ENCODE measurements at regions not wholly inside any gene's neighbourhood (a gene's known extent, or its start where the extent isn't known, plus 50 kb on each side); places are given as distances from the start of the nearest gene placed in this dataset.

GRCh38 chr20:50298554-50299324 is 108.1 kb downstream of the CEBPB start:
- TF ChIP-seq, protein P1, sequence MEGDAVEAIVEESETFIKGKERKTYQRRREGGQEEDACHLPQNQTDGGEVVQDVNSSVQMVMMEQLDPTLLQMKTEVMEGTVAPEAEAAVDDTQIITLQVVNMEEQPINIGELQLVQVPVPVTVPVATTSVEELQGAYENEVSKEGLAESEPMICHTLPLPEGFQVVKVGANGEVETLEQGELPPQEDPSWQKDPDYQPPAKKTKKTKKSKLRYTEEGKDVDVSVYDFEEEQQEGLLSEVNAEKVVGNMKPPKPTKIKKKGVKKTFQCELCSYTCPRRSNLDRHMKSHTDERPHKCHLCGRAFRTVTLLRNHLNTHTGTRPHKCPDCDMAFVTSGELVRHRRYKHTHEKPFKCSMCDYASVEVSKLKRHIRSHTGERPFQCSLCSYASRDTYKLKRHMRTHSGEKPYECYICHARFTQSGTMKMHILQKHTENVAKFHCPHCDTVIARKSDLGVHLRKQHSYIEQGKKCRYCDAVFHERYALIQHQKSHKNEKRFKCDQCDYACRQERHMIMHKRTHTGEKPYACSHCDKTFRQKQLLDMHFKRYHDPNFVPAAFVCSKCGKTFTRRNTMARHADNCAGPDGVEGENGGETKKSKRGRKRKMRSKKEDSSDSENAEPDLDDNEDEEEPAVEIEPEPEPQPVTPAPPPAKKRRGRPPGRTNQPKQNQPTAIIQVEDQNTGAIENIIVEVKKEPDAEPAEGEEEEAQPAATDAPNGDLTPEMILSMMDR (conservative IDR thresholded peaks at IDR 0.05; ENCODE audit: low read depth, low read length), result no peak
- TF ChIP-seq EZH2phosphoT487 (IDR thresholded peaks at IDR 0.05; ENCODE audit: borderline replicate concordance, low read length) (no peak), EZH2 (IDR thresholded peaks at IDR 0.05; ENCODE audit: low read length, unreplicated experiment) (no peak)
